HG03060 (cell line): ENCODE measurements at regions not wholly inside any gene's neighbourhood (a gene's known extent, or its start where the extent isn't known, plus 50 kb on each side); places are given as distances from the start of the nearest gene placed in this dataset.
"Not testable (repeated sequence)": the region's sequence is repeated elsewhere in the genome, so short reads cannot be mapped to it uniquely, and the experiment has no call there.

ENCODE experiments used
- ATAC-seq: cut with Tn5 transposase; IDR thresholded peaks from one replicate; pipeline ENCODE4 v1.9.1; 2021; ENCODE audit warnings: low read depth, moderate number of reproducible peaks; ENCODE audit not compliant: unreplicated experiment

- ATAC-seq: not testable (repeated sequence)
These were observed 399.3 kb downstream of the SMOC2 start for GRCh38 chr6:168840299-168840698.

- ATAC-seq: no peak
These were observed 397.0 kb downstream of the SMOC2 start for GRCh38 chr6:168838037-168838399.

DNA sequence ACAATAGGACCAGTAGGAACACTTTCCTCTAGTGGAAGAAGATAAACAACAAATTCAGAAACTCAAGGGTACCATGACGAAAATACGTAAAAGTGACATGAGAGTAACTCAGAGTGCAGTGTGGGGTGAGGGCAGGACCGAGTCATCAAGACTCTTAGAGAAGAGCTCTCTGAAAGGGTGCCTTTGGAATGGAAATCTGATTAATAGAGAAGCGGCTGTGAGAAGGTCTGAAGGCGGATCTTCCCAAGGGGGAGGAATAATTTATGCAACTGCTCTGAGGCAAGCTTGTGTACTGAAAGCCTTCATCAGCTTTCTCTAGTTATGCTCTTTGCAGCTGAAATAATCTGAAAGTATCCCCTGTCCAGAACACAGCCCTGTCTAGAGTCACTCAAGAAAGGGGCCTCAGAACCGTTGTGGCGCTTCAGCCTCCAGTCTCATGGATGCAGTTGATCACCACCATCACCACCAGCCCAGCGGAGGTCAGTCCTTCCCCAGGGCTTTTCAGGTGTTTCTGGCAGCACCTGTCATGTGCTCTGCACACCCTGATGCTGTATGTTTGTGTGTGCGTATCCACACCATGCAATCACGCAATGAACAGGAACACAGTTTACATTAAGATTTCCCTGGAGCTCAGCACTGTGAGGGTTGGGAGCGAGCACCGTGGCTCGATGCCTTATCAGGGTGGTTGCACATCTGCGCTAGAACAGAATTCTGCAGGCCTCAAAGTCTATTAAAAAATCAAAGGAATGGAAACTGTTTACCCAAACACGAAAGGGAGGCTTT is 396.5 kb downstream of the SMOC2 start:
- ATAC-seq: no peak

GRCh38 chr6:168835991-168836390 is 395.0 kb downstream of the SMOC2 start:
- ATAC-seq: no peak

GRCh38 chr6:168834801-168835200 is 393.8 kb downstream of the SMOC2 start:
- no peak for ATAC-seq

- no peak for ATAC-seq
These were observed 393.1 kb downstream of the SMOC2 start for GRCh38 chr6:168834042-168834587.

DNA sequence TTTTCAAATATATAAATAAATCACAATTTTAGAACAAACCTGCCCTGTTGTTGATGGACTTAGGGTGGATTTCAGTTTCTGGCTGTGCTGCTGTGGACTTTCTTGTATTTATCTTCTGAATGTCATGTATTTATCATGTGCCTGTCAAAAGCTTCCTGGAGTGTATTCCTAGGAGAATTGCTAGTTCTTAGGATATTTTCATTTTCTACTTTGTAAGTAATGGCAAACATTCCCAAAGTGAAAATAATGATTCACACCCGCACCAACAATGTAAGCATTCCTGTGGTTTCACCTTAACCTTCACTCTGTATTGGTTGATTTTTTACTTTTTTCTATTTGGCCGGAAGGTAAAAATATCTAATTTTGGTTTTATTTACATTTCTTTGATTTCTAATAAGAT is 387.8 kb downstream of the SMOC2 start:
- ATAC-seq: no peak

- no peak for ATAC-seq
These were observed 387.1 kb downstream of the SMOC2 start for GRCh38 chr6:168828035-168828434.

DNA sequence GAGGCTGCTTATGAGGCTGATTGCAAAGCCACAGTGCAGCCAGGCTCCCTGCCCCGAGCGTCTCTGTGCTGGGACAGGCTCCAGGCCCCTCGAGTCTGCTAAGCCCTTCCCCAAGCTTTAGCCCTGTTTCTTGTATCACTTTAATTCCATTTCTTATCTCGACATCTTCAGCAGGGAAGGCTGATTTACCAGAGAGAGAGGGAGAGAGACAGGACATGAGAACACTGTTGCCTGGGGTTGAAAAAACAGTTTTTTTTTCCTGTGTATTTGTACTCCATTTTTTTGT is 386.5 kb downstream of the SMOC2 start:
- ATAC-seq: no peak

- no peak for ATAC-seq
These were observed 386.0 kb downstream of the SMOC2 start for GRCh38 chr6:168826726-168827585.

GRCh38 chr6:168826078-168826390 is 385.1 kb downstream of the SMOC2 start:
- no peak for ATAC-seq

GRCh38 chr6:168825226-168826077 is 384.5 kb downstream of the SMOC2 start:
- no peak for ATAC-seq

GRCh38 chr6:168823397-168824212 is 382.6 kb downstream of the SMOC2 start:
- ATAC-seq: no peak

DNA sequence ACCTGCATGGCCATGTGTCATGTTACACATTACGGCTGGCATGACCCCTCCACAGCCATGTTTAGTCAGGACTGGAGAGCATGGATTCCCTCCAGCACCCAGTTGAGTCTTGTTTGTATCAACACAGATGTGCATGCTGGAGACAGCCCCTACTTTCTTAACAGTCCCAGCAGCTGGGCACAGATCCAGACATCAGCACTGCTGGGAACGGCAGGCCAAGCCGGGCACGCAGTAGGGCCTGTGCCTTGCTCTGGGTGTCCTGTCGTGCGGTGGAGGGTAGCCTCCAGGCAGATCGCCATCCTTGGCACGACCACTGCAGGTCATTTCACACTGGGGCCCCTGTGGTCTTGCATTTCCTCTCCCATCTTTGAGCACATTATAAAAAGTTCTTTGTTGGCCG is 381.4 kb downstream of the SMOC2 start:
- no peak for ATAC-seq

- no peak for ATAC-seq
These were observed 378.6 kb downstream of the SMOC2 start for GRCh38 chr6:168819546-168819945.

DNA sequence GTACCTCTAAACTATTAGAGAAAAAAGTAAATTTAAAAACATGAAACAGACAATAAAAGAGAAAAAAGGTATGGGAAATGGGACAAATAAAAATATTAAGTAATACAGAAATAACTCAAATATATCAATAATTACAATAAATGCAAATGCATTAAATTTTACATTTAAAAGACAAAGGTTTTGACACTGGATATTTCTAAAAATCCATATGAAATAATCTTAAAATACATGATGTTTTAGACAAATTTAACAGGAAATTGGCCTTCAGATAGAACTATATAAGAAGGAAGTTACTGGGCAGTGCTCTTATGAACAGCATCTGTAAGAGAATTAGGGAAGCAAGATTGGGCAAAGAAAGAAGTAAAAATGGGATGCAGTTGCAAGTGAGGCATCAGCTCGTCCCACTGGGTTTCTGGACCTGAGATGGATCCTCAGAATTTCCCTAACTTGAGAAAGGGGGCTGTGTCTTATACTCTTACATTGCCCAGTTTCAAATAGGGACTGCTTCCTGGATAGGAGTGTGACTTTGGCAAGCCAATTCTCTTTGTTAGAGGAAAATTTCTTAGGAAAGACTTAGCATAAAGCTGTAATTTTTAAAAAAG is 376.7 kb downstream of the SMOC2 start:
- no peak for ATAC-seq

DNA sequence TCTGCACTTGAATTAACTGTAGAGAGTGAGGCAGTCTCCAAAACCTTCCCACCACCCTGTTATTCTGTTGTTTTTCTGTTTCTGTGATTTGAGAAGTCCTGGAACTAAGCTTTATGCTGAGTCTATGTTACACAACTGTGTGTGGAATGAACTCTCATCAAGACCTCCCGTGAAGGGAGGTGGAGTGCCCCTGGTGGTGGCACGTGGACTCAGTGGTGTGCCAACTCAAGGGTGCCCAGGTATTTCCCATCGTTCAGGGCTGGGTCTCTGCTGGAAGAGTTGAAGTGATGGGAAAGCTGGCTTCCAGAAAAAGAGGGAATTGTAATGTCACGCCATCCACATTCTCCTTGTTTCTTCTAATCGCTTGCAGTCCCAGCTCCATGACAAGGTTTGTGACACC is 374.2 kb downstream of the SMOC2 start:
- no peak for ATAC-seq

DNA sequence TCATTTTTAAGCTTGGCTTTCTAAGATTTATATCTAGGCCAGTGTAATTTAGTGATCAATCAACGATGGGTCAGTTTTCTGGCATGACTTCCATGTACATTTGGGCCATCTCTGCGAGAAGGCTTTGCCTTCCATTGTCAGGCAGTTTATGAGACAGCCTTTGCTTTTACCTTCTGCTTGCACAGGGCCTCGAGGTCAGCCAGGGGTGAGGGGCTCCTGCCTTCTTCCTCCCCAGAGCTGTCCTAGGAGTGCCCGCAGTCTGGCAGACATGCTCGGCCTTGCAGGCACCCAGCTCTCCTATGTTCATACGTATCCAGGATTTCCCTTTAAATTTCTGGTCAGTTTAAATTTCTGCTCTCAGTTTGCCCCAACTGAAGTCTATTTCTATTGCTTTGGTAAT is 367.2 kb downstream of the SMOC2 start:
- no peak for ATAC-seq

DNA sequence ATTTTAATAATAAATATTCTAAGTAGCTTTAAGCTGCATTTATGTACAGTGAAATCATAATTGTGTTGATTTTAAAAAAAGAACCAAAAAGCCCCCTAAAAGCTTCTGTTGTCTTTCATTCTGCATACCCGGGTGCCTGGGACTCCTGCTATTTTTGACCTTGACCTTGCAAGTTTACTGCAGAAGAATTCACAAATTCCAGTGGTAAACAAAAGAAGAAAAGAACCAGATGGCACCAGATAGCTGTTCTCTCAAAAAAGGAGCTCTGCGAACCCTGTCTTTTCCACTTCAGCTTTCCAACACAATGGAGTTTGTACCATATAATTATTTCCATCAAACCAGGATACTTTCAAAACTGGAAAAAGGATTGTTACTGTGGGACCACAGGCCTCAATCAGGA is 363.3 kb downstream of the SMOC2 start:
- ATAC-seq: no peak

DNA sequence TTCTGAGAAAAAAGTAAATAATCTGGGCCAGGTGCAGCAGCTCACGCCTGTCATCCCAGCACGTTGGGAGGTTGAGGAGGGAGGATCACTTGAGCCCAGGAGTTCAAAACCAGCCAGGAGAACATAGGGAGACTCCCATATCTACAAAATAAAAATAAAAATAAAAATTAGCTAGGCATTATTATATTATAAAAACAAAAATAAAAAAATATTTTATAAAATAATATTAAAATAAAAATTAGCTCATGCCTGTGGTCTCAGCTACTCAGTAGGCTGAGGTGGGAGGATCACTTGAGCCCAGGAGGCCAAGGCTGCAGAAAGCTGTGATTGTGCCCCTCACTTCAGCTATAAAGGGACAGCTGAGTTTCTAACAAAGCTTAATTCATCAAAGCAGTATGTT is 362.9 kb downstream of the SMOC2 start:
- ATAC-seq: no peak
